ENCODE measurements at regions not wholly inside any gene's neighbourhood (a gene's known extent, or its start where the extent isn't known, plus 50 kb on each side); places are given as distances from the start of the nearest gene placed in this dataset.

GRCh38 chr2:228652366-228652765 is 470.9 kb upstream of the SPHKAP start:
- ChIA-PET POLR2A (no interaction called here), CTCF (no interaction called here)
- Mint-ChIP-seq H3K27me3 (no peaks in the 10 kb centered on the region), H3K9me3 (peaks cover 0 to 13% (median 0%) of the 10 kb centered on the region in 5 donors), H3K36me3 (no peaks in the 10 kb centered on the region), H3K4me1 (no peaks in the 10 kb centered on the region), H3K27ac (no peak overlapping the region), H3K4me3 (no peak overlapping the region)
- Histone ChIP-seq H3K9me3 (ENCODE audit: low read length) (no peaks in the 10 kb centered on the region), H3K4me3 (ENCODE audit: low read length) (no peak overlapping the region), H3K27ac (ENCODE audit: low read depth, low read length) (no peak overlapping the region), H3K36me3 (ENCODE audit: insufficient read depth, low read length) (no peaks in the 10 kb centered on the region), H3K4me1 (ENCODE audit: insufficient read depth, low read length) (no peaks in the 10 kb centered on the region), H3K27me3 (ENCODE audit: insufficient read depth, low read length, poor library complexity, severe bottlenecking) (no peaks in the 10 kb centered on the region)
- DNase-seq = no peak

GRCh38 chr2:228649876-228650275 is 468.4 kb upstream of the SPHKAP start:
- no peaks in the 10 kb centered on the region for H3K4me1 Mint-ChIP-seq
- peaks cover 0 to 17% (median 1%) of the 10 kb centered on the region in 5 donors for H3K9me3 Mint-ChIP-seq
- H3K27ac Mint-ChIP-seq = no peak overlapping the region
- H3K36me3 Mint-ChIP-seq = no peaks in the 10 kb centered on the region
- CTCF ChIA-PET = no interaction called here
- POLR2A ChIA-PET = no interaction called here
- H3K4me3 ChIP-seq (ENCODE audit: low read length) = no peak overlapping the region
- H3K27me3 Mint-ChIP-seq = no peaks in the 10 kb centered on the region
- no peak overlapping the region for H3K27ac ChIP-seq (ENCODE audit: low read depth, low read length)
- H3K4me1 ChIP-seq (ENCODE audit: insufficient read depth, low read length) = no peaks in the 10 kb centered on the region
- H3K36me3 ChIP-seq (ENCODE audit: insufficient read depth, low read length) = no peaks in the 10 kb centered on the region
- no peaks in the 10 kb centered on the region for H3K27me3 ChIP-seq (ENCODE audit: insufficient read depth, low read length, poor library complexity, severe bottlenecking)
- DNase-seq = no peak
- no peak overlapping the region for H3K4me3 Mint-ChIP-seq
- H3K9me3 ChIP-seq (ENCODE audit: low read length) = no peaks in the 10 kb centered on the region

- no peak overlapping the region for H3K27ac ChIP-seq (ENCODE audit: low read depth, low read length)
- no peak overlapping the region for H3K4me3 ChIP-seq (ENCODE audit: low read length)
- Mint-ChIP-seq H3K4me1 (no peaks in the 10 kb centered on the region), H3K27ac (no peak overlapping the region), H3K4me3 (no peak overlapping the region), H3K36me3 (no peaks in the 10 kb centered on the region), H3K9me3 (peaks cover 0 to 18% (median 2%) of the 10 kb centered on the region in 5 donors), H3K27me3 (no peaks in the 10 kb centered on the region)
- H3K36me3 ChIP-seq (ENCODE audit: insufficient read depth, low read length) = no peaks in the 10 kb centered on the region
- H3K4me1 ChIP-seq (ENCODE audit: insufficient read depth, low read length) = no peaks in the 10 kb centered on the region
- ChIA-PET CTCF (no interaction called here), POLR2A (no interaction called here)
- no peak for DNase-seq
- no peaks in the 10 kb centered on the region for H3K9me3 ChIP-seq (ENCODE audit: low read length)
- H3K27me3 ChIP-seq (ENCODE audit: insufficient read depth, low read length, poor library complexity, severe bottlenecking) = no peaks in the 10 kb centered on the region
These were observed 468.0 kb upstream of the SPHKAP start for GRCh38 chr2:228649447-228649846.

GRCh38 chr2:228648541-228648940 is 467.1 kb upstream of the SPHKAP start:
- H3K27me3 ChIP-seq (ENCODE audit: insufficient read depth, low read length, poor library complexity, severe bottlenecking) = no peaks in the 10 kb centered on the region
- no peaks in the 10 kb centered on the region for H3K36me3 ChIP-seq (ENCODE audit: insufficient read depth, low read length)
- no peaks in the 10 kb centered on the region for H3K36me3 Mint-ChIP-seq
- DNase-seq = no peak
- H3K27ac ChIP-seq (ENCODE audit: low read depth, low read length) = no peak overlapping the region
- no peak overlapping the region for H3K27ac Mint-ChIP-seq
- H3K4me1 ChIP-seq (ENCODE audit: insufficient read depth, low read length) = no peaks in the 10 kb centered on the region
- ChIA-PET POLR2A (no interaction called here), CTCF (no interaction called here)
- H3K4me3 ChIP-seq (ENCODE audit: low read length) = no peak overlapping the region
- H3K4me1 Mint-ChIP-seq = no peaks in the 10 kb centered on the region
- H3K4me3 Mint-ChIP-seq = no peak overlapping the region
- no peaks in the 10 kb centered on the region for H3K9me3 ChIP-seq (ENCODE audit: low read length)
- H3K9me3 Mint-ChIP-seq = peaks cover 0 to 11% (median 2%) of the 10 kb centered on the region in 5 donors
- no peaks in the 10 kb centered on the region for H3K27me3 Mint-ChIP-seq

- Histone ChIP-seq H3K9me3 (ENCODE audit: low read length) (no peaks in the 10 kb centered on the region), H3K36me3 (ENCODE audit: insufficient read depth, low read length) (no peaks in the 10 kb centered on the region), H3K4me1 (ENCODE audit: insufficient read depth, low read length) (no peaks in the 10 kb centered on the region), H3K27me3 (ENCODE audit: insufficient read depth, low read length, poor library complexity, severe bottlenecking) (no peaks in the 10 kb centered on the region), H3K4me3 (ENCODE audit: low read length) (no peak overlapping the region), H3K27ac (ENCODE audit: low read depth, low read length) (no peak overlapping the region)
- ChIA-PET POLR2A (no interaction called here), CTCF (no interaction called here)
- Mint-ChIP-seq H3K27ac (no peak overlapping the region), H3K27me3 (no peaks in the 10 kb centered on the region), H3K4me3 (no peak overlapping the region), H3K4me1 (no peaks in the 10 kb centered on the region), H3K9me3 (peaks cover 0 to 25% (median 2%) of the 10 kb centered on the region in 5 donors), H3K36me3 (no peaks in the 10 kb centered on the region)
- no peak for DNase-seq
These were observed 464.6 kb upstream of the SPHKAP start for GRCh38 chr2:228646061-228646460.

- Histone ChIP-seq H3K4me3 (ENCODE audit: low read length) (no peak overlapping the region), H3K27ac (ENCODE audit: low read depth, low read length) (no peak overlapping the region), H3K9me3 (ENCODE audit: low read length) (no peaks in the 10 kb centered on the region), H3K36me3 (ENCODE audit: insufficient read depth, low read length) (no peaks in the 10 kb centered on the region), H3K27me3 (ENCODE audit: insufficient read depth, low read length, poor library complexity, severe bottlenecking) (no peaks in the 10 kb centered on the region), H3K4me1 (ENCODE audit: insufficient read depth, low read length) (no peaks in the 10 kb centered on the region)
- Mint-ChIP-seq H3K27ac (no peak overlapping the region), H3K9me3 (peaks cover 2 to 26% (median 2%) of the 10 kb centered on the region in 5 donors), H3K4me1 (no peaks in the 10 kb centered on the region), H3K27me3 (no peaks in the 10 kb centered on the region), H3K36me3 (no peaks in the 10 kb centered on the region), H3K4me3 (no peak overlapping the region)
- ChIA-PET POLR2A (no interaction called here), CTCF (no interaction called here)
- DNase-seq = no peak
These were observed 462.7 kb upstream of the SPHKAP start for GRCh38 chr2:228644199-228644598.

- Mint-ChIP-seq H3K36me3 (no peaks in the 10 kb centered on the region), H3K27me3 (no peaks in the 10 kb centered on the region), H3K9me3 (peaks cover 2 to 28% (median 2%) of the 10 kb centered on the region in 5 donors)
These were observed 461.4 kb upstream of the SPHKAP start for GRCh38 chr2:228642861-228643260.

GRCh38 chr2:228630786-228631185 is 449.3 kb upstream of the SPHKAP start:
- POLR2A ChIA-PET = no interaction called here
- no peaks in the 10 kb centered on the region for H3K9me3 ChIP-seq (ENCODE audit: low read length)

More at GRCh38 chr2:228642861-228643260, 461.4 kb upstream of the SPHKAP start:
- H3K9me3 ChIP-seq (ENCODE audit: low read length) = no peaks in the 10 kb centered on the region
- H3K36me3 ChIP-seq (ENCODE audit: insufficient read depth, low read length) = no peaks in the 10 kb centered on the region
- POLR2A ChIA-PET = no interaction called here
- H3K27me3 ChIP-seq (ENCODE audit: insufficient read depth, low read length, poor library complexity, severe bottlenecking) = no peaks in the 10 kb centered on the region
- CTCF ChIA-PET = no interaction called here
- Mint-ChIP-seq H3K27ac (no peak overlapping the region), H3K4me1 (no peaks in the 10 kb centered on the region), H3K4me3 (no peak overlapping the region)
- H3K4me3 ChIP-seq (ENCODE audit: low read length) = no peak overlapping the region
- no peaks in the 10 kb centered on the region for H3K4me1 ChIP-seq (ENCODE audit: insufficient read depth, low read length)
- no peak overlapping the region for H3K27ac ChIP-seq (ENCODE audit: low read depth, low read length)
- no peak for DNase-seq

GRCh38 chr2:228629251-228629650 is 447.8 kb upstream of the SPHKAP start:
- H3K4me1 ChIP-seq (ENCODE audit: insufficient read depth, low read length) = no peaks in the 10 kb centered on the region
- Mint-ChIP-seq H3K4me3 (no peak overlapping the region), H3K27ac (no peak overlapping the region), H3K36me3 (no peaks in the 10 kb centered on the region), H3K9me3 (peaks cover 0 to 20% (median 4%) of the 10 kb centered on the region in 5 donors), H3K4me1 (no peaks in the 10 kb centered on the region), H3K27me3 (no peaks in the 10 kb centered on the region)
- POLR2A ChIA-PET = no interaction called here
- H3K27me3 ChIP-seq (ENCODE audit: insufficient read depth, low read length, poor library complexity, severe bottlenecking) = no peaks in the 10 kb centered on the region
- no peaks in the 10 kb centered on the region for H3K36me3 ChIP-seq (ENCODE audit: insufficient read depth, low read length)
- no peak overlapping the region for H3K4me3 ChIP-seq (ENCODE audit: low read length)
- DNase-seq = no peak
- H3K9me3 ChIP-seq (ENCODE audit: low read length) = no peaks in the 10 kb centered on the region
- no peak overlapping the region for H3K27ac ChIP-seq (ENCODE audit: low read depth, low read length)
- CTCF ChIA-PET = no interaction called here

More at GRCh38 chr2:228630786-228631185, 449.3 kb upstream of the SPHKAP start:
- no peak for DNase-seq
- Mint-ChIP-seq H3K27ac (peak overlapping the region in 1 of 8 donors; percentile 1), H3K9me3 (peaks cover 0 to 23% (median 3%) of the 10 kb centered on the region in 5 donors), H3K36me3 (no peaks in the 10 kb centered on the region), H3K4me3 (no peak overlapping the region), H3K4me1 (no peaks in the 10 kb centered on the region), H3K27me3 (no peaks in the 10 kb centered on the region)
- no peaks in the 10 kb centered on the region for H3K27me3 ChIP-seq (ENCODE audit: insufficient read depth, low read length, poor library complexity, severe bottlenecking)
- CTCF ChIA-PET = no interaction called here
- no peak overlapping the region for H3K27ac ChIP-seq (ENCODE audit: low read depth, low read length)
- no peaks in the 10 kb centered on the region for H3K36me3 ChIP-seq (ENCODE audit: insufficient read depth, low read length)
- H3K4me1 ChIP-seq (ENCODE audit: insufficient read depth, low read length) = no peaks in the 10 kb centered on the region
- H3K4me3 ChIP-seq (ENCODE audit: low read length) = no peak overlapping the region

Measured in CD8-positive, alpha-beta memory T cell (primary cell).